HEK293 (cell line): ENCODE measurements at regions not wholly inside any gene's neighbourhood (a gene's known extent, or its start where the extent isn't known, plus 50 kb on each side); places are given as distances from the start of the nearest gene placed in this dataset.

Experiments used
- CTCF ChIA-PET: fragments of 350-600 bp; formaldehyde crosslinking; extraction: SDS; loops from one replicate; lab custom pipeline; 2021; ENCODE audit warnings: antibody characterized with exemption; lab: Yijun Ruan, JAX
- POLR2A ChIA-PET: fragments of 300-600 bp; formaldehyde crosslinking; extraction: SDS; loops from one replicate; lab custom pipeline; 2020; ENCODE audit warnings: antibody characterized with exemption, inconsistent platforms; lab: Yijun Ruan, JAX
- H3K27ac ChIP-seq: fragments of 200-500 bp; sonication (Bioruptor generic); 2 replicates; pipeline ENCODE4 v1.5.1; 2014; ENCODE audit warnings: low read depth, low read length, control low read depth, inconsistent platforms; ENCODE audit errors: extremely low read depth
- H3K36me3 ChIP-seq, 2 experiments: fragments of 200-500 bp in 1 of 2; sonication (Bioruptor generic) in 1 of 2; 1 replicate in 1 of 2; 2 replicates in 1 of 2; pipeline ENCODE4 v1.5.1; 2014 to 2017; ENCODE audit warnings: inconsistent platforms in 2 of 2, low read length in 2 of 2; ENCODE audit not compliant: control insufficient read depth in 2 of 2, insufficient read depth in 1 of 2
- H3K4me1 ChIP-seq: fragments of 200-500 bp; sonication (Bioruptor generic); 2 replicates; pipeline ENCODE4 v1.5.1; 2014; ENCODE audit warnings: mild to moderate bottlenecking, low read length, inconsistent platforms; ENCODE audit not compliant: control insufficient read depth, insufficient read depth
- H3K4me3 ChIP-seq: 2 replicates; pipeline ENCODE4 v1.5.1; 2011; ENCODE audit warnings: low read depth, mild to moderate bottlenecking, control low read depth, low read length, moderate library complexity
- H3K9me3 ChIP-seq: fragments of 200-500 bp; sonication (Bioruptor generic); 2 replicates; pipeline ENCODE4 v1.5.1; 2014; ENCODE audit warnings: low read depth, low read length, inconsistent platforms; ENCODE audit not compliant: control insufficient read depth, insufficient read depth
- GLIS1 ChIP-seq: fragments of 450-650 bp; formaldehyde crosslinking; IDR thresholded peaks from 2 replicates; pipeline ENCODE4 v1.5.1; 2016; ENCODE audit warnings: missing biosample characterization, missing genetic modification characterization
- RBAK ChIP-seq: fragments of 450-650 bp; formaldehyde crosslinking; IDR thresholded peaks from 2 replicates; pipeline ENCODE4 v1.5.1; 2016; ENCODE audit warnings: missing biosample characterization, missing genetic modification characterization
- SP7 ChIP-seq: fragments of 450-650 bp; formaldehyde crosslinking; IDR thresholded peaks from 2 replicates; pipeline ENCODE4 v1.5.1; 2016; ENCODE audit warnings: missing biosample characterization, missing genetic modification characterization
- ZBTB8A ChIP-seq: fragments of 450-650 bp; formaldehyde crosslinking; IDR thresholded peaks from 2 replicates; pipeline ENCODE4 v1.5.1; 2016; ENCODE audit warnings: missing biosample characterization, missing genetic modification characterization
- ZIC2 ChIP-seq: fragments of 450-650 bp; formaldehyde crosslinking; IDR thresholded peaks from 2 replicates; pipeline ENCODE4 v1.5.1; 2016; ENCODE audit warnings: missing biosample characterization, missing genetic modification characterization
- ZNF175 ChIP-seq: fragments of 450-650 bp; formaldehyde crosslinking; IDR thresholded peaks from 2 replicates; pipeline ENCODE4 v1.5.1; 2016; ENCODE audit warnings: missing biosample characterization, missing genetic modification characterization
- ZNF2 ChIP-seq: fragments of 450-650 bp; formaldehyde crosslinking; IDR thresholded peaks from 2 replicates; pipeline ENCODE4 v1.5.1; 2016; ENCODE audit warnings: missing biosample characterization, missing genetic modification characterization
- ZNF239 ChIP-seq: fragments of 450-650 bp; formaldehyde crosslinking; IDR thresholded peaks from 2 replicates; pipeline ENCODE4 v1.5.1; 2016; ENCODE audit warnings: missing biosample characterization, missing genetic modification characterization
- ZNF311 ChIP-seq: fragments of 450-650 bp; formaldehyde crosslinking; IDR thresholded peaks from 2 replicates; pipeline ENCODE4 v1.5.1; 2017; ENCODE audit warnings: missing biosample characterization, missing genetic modification characterization, borderline replicate concordance
- ZNF416 ChIP-seq: fragments of 450-650 bp; formaldehyde crosslinking; IDR thresholded peaks from 2 replicates; pipeline ENCODE4 v1.5.1; 2016; ENCODE audit warnings: missing biosample characterization, missing genetic modification characterization
- ZNF423 ChIP-seq: fragments of 450-650 bp; formaldehyde crosslinking; IDR thresholded peaks from 2 replicates; pipeline ENCODE4 v1.5.1; 2016; ENCODE audit warnings: missing biosample characterization, missing genetic modification characterization
- ZNF48 ChIP-seq: fragments of 450-650 bp; formaldehyde crosslinking; IDR thresholded peaks from 2 replicates; pipeline ENCODE4 v1.5.1; 2016; ENCODE audit warnings: missing biosample characterization, missing genetic modification characterization
- ZNF664 ChIP-seq: fragments of 450-650 bp; formaldehyde crosslinking; IDR thresholded peaks from 2 replicates; pipeline ENCODE4 v1.5.1; 2016; ENCODE audit warnings: missing biosample characterization, missing genetic modification characterization
- ZSCAN23 ChIP-seq: fragments of 450-650 bp; formaldehyde crosslinking; IDR thresholded peaks from 2 replicates; pipeline ENCODE4 v1.5.1; 2016; ENCODE audit warnings: missing biosample characterization, missing genetic modification characterization
- ZXDB ChIP-seq: fragments of 450-650 bp; formaldehyde crosslinking; IDR thresholded peaks from 2 replicates; pipeline ENCODE4 v1.5.1; 2016; ENCODE audit warnings: missing biosample characterization, missing genetic modification characterization
- TF ChIP-seq, protein P1 (sequence below): fragments of 450-650 bp; formaldehyde crosslinking; IDR thresholded peaks from 2 replicates; pipeline ENCODE4; 2016; ENCODE audit warnings: missing biosample characterization, missing genetic modification characterization
- TF ChIP-seq, protein P2 (sequence below): fragments of 450-650 bp; formaldehyde crosslinking; IDR thresholded peaks from 2 replicates; pipeline ENCODE4 v1.5.1; 2016; ENCODE audit warnings: missing biosample characterization, missing genetic modification characterization
- TF ChIP-seq, protein P3 (sequence below): fragments of 450-650 bp; formaldehyde crosslinking; IDR thresholded peaks from 2 replicates; pipeline ENCODE4 v1.5.1; 2016; ENCODE audit warnings: missing biosample characterization, missing genetic modification characterization
- TF ChIP-seq, protein P4 (sequence below): fragments of 450-650 bp; formaldehyde crosslinking; IDR thresholded peaks from 2 replicates; pipeline ENCODE4 v1.5.1; 2016; ENCODE audit warnings: missing biosample characterization, missing genetic modification characterization
- TF ChIP-seq, protein P5 (sequence below): fragments of 450-650 bp; formaldehyde crosslinking; IDR thresholded peaks from 2 replicates; pipeline ENCODE4 v1.5.1; 2016; ENCODE audit warnings: missing biosample characterization, missing genetic modification characterization
- TF ChIP-seq, protein P6 (sequence below): fragments of 450-650 bp; formaldehyde crosslinking; IDR thresholded peaks from 2 replicates; pipeline ENCODE4 v1.5.1; 2016; ENCODE audit warnings: missing biosample characterization, missing genetic modification characterization, borderline replicate concordance

DNA sequence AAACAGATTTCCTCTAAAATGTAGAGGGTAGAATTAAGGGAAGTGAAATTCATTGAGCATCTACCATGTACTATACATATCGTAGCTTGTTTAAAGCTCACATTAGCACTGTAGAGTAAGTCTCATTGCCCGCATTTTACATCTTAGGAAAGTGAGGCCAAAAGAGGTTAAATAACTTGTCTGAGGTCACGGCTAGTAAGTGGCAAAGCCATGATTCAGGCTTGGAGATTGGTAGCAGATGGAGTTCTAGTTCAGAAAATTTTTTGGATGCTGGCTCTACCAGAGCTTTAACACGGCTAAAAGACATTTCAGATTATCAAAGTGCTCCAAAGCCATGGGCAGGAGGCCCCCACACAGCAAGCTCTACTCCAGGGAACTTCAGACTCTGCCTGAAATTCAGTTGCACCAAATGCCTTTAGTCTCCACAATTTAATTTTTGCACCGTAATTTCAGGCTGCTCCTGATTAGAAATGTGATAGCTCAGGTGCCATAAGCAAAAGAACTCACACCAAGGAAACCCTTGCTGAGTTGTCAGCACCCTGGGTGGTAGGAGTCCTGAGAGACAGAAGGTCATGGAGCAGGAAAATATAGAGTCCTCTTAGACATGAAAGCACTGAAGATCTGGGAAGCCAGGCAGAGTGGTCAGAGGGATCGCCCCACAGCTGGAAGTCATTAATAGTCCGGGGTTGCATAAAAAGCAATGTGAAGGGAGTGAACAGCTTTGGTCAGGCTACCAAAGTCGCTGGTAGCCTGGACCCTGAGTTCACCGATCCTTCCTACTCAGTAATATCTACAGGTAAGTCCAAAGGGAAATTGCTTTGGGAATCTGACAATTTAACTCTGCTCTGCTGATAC is 55.2 kb upstream of the ASIP start:
- Histone ChIP-seq H3K27ac (no peak overlapping the region), H3K9me3 (no peaks in the 10 kb centered on the region), H3K4me1 (no peaks in the 10 kb centered on the region), H3K4me3 (no peak overlapping the region), H3K36me3 (no peaks in the 10 kb centered on the region)
- ChIA-PET POLR2A (interaction anchor here (0.5 kb wide), 1 partner anchor 578 kb away, joined by 8 read pairs; no protein-coding TSS in a partner anchor), CTCF (interaction anchor here (0.9 to 1.3 kb wide), 2 partner anchors 11 to 337 kb away, joined by 3 read pairs; no protein-coding TSS in a partner anchor)
- no peak for TF ChIP-seq ZNF239
- TF ChIP-seq GLIS1, result peak; percentile 82

DNA sequence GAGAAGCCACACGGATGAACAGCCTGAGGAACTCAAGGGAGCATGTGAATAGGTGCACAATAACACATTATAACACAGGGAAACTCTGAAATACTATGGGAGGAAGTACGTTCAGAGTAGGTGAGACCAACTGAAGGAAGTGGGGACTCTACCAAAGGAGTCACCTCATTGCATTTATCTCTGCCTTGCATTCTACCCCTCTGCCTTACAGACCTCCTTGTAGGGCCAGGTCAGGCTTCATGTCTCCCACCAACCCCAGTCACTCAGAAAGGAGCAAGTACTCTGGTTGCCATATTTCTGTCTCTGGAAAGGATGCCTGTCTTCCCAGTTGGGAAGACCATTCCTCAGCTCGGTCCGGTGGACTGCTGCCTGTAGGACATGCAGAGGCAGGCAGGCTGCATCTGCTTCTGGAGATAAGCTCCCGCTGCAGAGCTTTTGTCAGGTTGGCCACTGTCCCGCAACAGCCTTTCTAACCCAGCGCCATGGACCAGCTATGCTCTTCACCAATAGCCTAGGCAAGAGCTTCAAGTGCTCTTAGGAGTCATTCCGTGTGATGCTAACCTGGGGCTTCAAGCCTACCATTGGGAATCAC is 51.6 kb upstream of the ASIP start:
- Histone ChIP-seq H3K4me3 (no peak overlapping the region), H3K4me1 (peaks cover 3% of the 10 kb centered on the region; the same call in 1 of the 2 replicates), H3K36me3 (no peaks in the 10 kb centered on the region)
- POLR2A ChIA-PET, result no interaction called here
- TF ChIP-seq, protein P1, sequence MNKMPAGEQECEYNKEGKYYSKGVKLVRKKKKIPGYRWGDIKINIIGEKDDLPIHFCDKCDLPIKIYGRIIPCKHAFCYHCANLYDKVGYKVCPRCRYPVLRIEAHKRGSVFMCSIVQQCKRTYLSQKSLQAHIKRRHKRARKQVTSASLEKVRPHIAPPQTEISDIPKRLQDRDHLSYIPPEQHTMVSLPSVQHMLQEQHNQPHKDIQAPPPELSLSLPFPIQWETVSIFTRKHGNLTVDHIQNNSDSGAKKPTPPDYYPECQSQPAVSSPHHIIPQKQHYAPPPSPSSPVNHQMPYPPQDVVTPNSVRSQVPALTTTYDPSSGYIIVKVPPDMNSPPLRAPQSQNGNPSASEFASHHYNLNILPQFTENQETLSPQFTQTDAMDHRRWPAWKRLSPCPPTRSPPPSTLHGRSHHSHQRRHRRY (tag by site-specific recombination), result no peak
- TF ChIP-seq ZNF311 (tag by site-specific recombination) (no peak), RBAK (no peak), ZIC2 (no peak), SP7 (tag by site-specific recombination) (no peak), ZNF175 (no peak), ZNF48 (tag by site-specific recombination) (no peak), ZNF416 (tag by site-specific recombination) (no peak), ZXDB (tag by site-specific recombination) (no peak), ZNF2 (tag by site-specific recombination) (no peak), ZNF423 (no peak), ZSCAN23 (no peak), ZBTB8A (tag by site-specific recombination) (no peak), ZNF664 (tag by site-specific recombination) (no peak)
- TF ChIP-seq, protein P2, sequence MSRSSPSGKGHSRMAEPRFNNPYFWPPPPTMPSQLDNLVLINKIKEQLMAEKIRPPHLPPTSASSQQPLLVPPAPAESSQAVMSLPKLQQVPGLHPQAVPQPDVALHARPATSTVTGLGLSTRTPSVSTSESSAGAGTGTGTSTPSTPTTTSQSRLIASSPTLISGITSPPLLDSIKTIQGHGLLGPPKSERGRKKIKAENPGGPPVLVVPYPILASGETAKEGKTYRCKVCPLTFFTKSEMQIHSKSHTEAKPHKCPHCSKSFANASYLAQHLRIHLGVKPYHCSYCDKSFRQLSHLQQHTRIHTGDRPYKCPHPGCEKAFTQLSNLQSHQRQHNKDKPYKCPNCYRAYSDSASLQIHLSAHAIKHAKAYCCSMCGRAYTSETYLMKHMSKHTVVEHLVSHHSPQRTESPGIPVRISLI (tag by site-specific recombination), result no peak
- TF ChIP-seq, protein P3, sequence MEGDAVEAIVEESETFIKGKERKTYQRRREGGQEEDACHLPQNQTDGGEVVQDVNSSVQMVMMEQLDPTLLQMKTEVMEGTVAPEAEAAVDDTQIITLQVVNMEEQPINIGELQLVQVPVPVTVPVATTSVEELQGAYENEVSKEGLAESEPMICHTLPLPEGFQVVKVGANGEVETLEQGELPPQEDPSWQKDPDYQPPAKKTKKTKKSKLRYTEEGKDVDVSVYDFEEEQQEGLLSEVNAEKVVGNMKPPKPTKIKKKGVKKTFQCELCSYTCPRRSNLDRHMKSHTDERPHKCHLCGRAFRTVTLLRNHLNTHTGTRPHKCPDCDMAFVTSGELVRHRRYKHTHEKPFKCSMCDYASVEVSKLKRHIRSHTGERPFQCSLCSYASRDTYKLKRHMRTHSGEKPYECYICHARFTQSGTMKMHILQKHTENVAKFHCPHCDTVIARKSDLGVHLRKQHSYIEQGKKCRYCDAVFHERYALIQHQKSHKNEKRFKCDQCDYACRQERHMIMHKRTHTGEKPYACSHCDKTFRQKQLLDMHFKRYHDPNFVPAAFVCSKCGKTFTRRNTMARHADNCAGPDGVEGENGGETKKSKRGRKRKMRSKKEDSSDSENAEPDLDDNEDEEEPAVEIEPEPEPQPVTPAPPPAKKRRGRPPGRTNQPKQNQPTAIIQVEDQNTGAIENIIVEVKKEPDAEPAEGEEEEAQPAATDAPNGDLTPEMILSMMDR (tag by site-specific recombination), result no peak
- TF ChIP-seq, protein P4, sequence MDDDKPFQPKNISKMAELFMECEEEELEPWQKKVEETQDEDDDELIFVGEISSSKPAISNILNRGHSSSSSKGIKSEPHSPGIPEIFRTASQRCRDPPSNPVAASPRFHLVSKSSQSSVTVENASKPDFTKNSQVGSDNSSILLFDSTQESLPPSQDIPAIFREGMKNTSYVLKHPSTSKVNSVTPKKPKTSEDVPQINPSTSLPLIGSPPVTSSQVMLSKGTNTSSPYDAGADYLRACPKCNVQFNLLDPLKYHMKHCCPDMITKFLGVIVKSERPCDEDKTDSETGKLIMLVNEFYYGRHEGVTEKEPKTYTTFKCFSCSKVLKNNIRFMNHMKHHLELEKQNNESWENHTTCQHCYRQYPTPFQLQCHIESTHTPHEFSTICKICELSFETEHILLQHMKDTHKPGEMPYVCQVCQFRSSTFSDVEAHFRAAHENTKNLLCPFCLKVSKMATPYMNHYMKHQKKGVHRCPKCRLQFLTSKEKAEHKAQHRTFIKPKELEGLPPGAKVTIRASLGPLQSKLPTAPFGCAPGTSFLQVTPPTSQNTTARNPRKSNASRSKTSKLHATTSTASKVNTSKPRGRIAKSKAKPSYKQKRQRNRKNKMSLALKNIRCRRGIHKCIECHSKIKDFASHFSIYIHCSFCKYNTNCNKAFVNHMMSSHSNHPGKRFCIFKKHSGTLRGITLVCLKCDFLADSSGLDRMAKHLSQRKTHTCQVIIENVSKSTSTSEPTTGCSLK (tag by site-specific recombination), result no peak
- TF ChIP-seq, protein P5, sequence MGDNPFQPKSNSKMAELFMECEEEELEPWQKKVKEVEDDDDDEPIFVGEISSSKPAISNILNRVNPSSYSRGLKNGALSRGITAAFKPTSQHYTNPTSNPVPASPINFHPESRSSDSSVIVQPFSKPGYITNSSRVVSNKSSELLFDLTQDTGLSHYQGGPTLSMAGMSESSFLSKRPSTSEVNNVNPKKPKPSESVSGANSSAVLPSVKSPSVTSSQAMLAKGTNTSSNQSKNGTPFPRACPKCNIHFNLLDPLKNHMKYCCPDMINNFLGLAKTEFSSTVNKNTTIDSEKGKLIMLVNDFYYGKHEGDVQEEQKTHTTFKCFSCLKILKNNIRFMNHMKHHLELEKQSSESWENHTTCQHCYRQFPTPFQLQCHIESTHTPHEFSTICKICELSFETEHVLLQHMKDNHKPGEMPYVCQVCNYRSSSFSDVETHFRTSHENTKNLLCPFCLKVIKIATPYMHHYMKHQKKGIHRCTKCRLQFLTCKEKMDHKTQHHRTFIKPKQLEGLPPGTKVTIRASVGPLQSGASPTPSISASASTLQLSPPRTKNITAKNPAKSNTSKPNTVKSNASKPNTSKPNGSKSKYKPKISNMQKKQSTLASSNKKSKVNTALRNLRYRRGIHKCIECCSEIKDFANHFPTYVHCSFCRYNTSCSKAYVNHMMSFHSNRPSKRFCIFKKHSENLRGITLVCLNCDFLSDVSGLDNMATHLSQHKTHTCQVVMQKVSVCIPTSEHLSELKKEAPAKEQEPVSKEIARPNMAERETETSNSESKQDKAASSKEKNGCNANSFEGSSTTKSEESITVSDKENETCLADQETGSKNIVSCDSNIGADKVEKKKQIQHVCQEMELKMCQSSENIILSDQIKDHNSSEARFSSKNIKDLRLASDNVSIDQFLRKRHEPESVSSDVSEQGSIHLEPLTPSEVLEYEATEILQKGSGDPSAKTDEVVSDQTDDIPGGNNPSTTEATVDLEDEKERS (tag by site-specific recombination), result no peak
- TF ChIP-seq, protein P6, sequence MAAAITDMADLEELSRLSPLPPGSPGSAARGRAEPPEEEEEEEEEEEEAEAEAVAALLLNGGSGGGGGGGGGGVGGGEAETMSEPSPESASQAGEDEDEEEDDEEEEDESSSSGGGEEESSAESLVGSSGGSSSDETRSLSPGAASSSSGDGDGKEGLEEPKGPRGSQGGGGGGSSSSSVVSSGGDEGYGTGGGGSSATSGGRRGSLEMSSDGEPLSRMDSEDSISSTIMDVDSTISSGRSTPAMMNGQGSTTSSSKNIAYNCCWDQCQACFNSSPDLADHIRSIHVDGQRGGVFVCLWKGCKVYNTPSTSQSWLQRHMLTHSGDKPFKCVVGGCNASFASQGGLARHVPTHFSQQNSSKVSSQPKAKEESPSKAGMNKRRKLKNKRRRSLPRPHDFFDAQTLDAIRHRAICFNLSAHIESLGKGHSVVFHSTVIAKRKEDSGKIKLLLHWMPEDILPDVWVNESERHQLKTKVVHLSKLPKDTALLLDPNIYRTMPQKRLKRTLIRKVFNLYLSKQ (tag by site-specific recombination), result no peak
- TF ChIP-seq, all 188 proteins: peak for 0
- CTCF ChIA-PET, result interaction anchor here (0.8 to 1.0 kb wide), 3 partner anchors 8 to 90 kb away, joined by 3 to 5 read pairs (median 3); no protein-coding TSS in a partner anchor
- H3K9me3 ChIP-seq, result no peaks in the 10 kb centered on the region
- no peak overlapping the region for H3K27ac ChIP-seq
